GM23338 (cell line): ENCODE measurements at regions not wholly inside any gene's neighbourhood (a gene's known extent, or its start where the extent isn't known, plus 50 kb on each side); places are given as distances from the start of the nearest gene placed in this dataset.

ENCODE experiments used
- CREB1 ChIP-seq: fragments of 250-450 bp; sonication (Bioruptor Pico); IDR thresholded peaks from 2 replicates; pipeline ENCODE4 v1.5.0; 2020; ENCODE audit warnings: low read depth, mild to moderate bottlenecking, moderate library complexity
- CTCF ChIP-seq, 2 experiments: fragments of 200-600 bp in 1 of 2; sonication (generic) in 1 of 2; conservative IDR thresholded peaks; 2 replicates each; pipeline versions ENCODE4 v1.5.1 to v1.6.1; 2016 to 2017; ENCODE audit warnings: antibody characterized with exemption in 2 of 2, low read depth in 2 of 2, mild to moderate bottlenecking in 2 of 2, moderate library complexity in 1 of 2
- EZH2 ChIP-seq: fragments of 200-600 bp; sonication (generic); IDR thresholded peaks from one replicate; pipeline ENCODE4 v1.8.0; 2017; ENCODE audit warnings: antibody characterized with exemption, mild to moderate bottlenecking, low read depth; ENCODE audit not compliant: unreplicated experiment
- EZH2phosphoT487 ChIP-seq: fragments of 200-600 bp; sonication (generic); IDR thresholded peaks from one replicate; pipeline ENCODE4 v1.8.1; 2018; ENCODE audit warnings: antibody characterized with exemption; ENCODE audit not compliant: unreplicated experiment
- JUNB ChIP-seq: IDR thresholded peaks from one replicate; pipeline ENCODE4 v1.6.1; 2016; ENCODE audit warnings: antibody characterized with exemption; ENCODE audit not compliant: unreplicated experiment
- NANOG ChIP-seq: IDR thresholded peaks from 2 replicates; pipeline ENCODE4 v1.6.1; 2016; ENCODE audit warnings: antibody characterized with exemption, borderline replicate concordance
- POLR2AphosphoS5 ChIP-seq: IDR thresholded peaks from 2 replicates; pipeline ENCODE4 v1.6.1; 2016; ENCODE audit warnings: antibody characterized with exemption, low read depth
- REST ChIP-seq: IDR thresholded peaks from one replicate; pipeline ENCODE4 v1.6.1; 2018; ENCODE audit warnings: antibody characterized with exemption; ENCODE audit not compliant: unreplicated experiment
- ZNF114 ChIP-seq: fragments of 250-450 bp; sonication (Bioruptor Pico); IDR thresholded peaks from 2 replicates; pipeline ENCODE4 v1.5.0; 2020; ENCODE audit warnings: mild to moderate bottlenecking, moderate library complexity
- ZNF462 ChIP-seq: fragments of 250-450 bp; sonication (Bioruptor Pico); IDR thresholded peaks from 2 replicates; pipeline ENCODE4 v1.5.0; 2020; ENCODE audit warnings: mild to moderate bottlenecking, moderate library complexity

GRCh38 chr6:18323935-18324705 is 59.8 kb upstream of the DEK start:
- TF ChIP-seq POLR2AphosphoS5 (no peak), CTCF (conservative IDR thresholded peaks at IDR 0.05; ENCODE audit: low read depth in 2 of 2) (peak; percentile 77 to 93), EZH2 (no peak), ZNF114 (CRISPR knock-in tag) (no peak), REST (no peak), NANOG (no peak), ZNF462 (CRISPR knock-in tag) (no peak), EZH2phosphoT487 (no peak), CREB1 (CRISPR knock-in tag) (no peak), JUNB (no peak)
